ENCODE measurements at regions not wholly inside any gene's neighbourhood (a gene's known extent, or its start where the extent isn't known, plus 50 kb on each side); places are given as distances from the start of the nearest gene placed in this dataset.

GRCh38 chr12:125604976-125605375 is 539.7 kb downstream of the AACS start:
- no peaks in the 10 kb centered on the region for H3K27me3 ChIP-seq (ENCODE audit: control insufficient read depth in 1 of 2, insufficient read depth in 2 of 2, low read length in 2 of 2)
- no peaks in the 10 kb centered on the region for H3K4me1 ChIP-seq (ENCODE audit: control insufficient read depth in 1 of 2, insufficient read depth in 2 of 2, low read length in 2 of 2)
- H3K36me3 ChIP-seq (ENCODE audit: control insufficient read depth in 1 of 2, insufficient read depth in 2 of 2, low read length in 2 of 2): no peaks in the 10 kb centered on the region
- H3K27ac ChIP-seq (ENCODE audit: low read depth, low read length): no peak overlapping the region
- no peak overlapping the region for H3K4me3 ChIP-seq (ENCODE audit: low read depth in 1 of 2, low read length in 2 of 2)
- H3K9me3 ChIP-seq (ENCODE audit: control insufficient read depth in 1 of 2, low read length in 2 of 2): peaks cover 3 to 8% of the 10 kb centered on the region in 2 donors
- no peak overlapping the region for H3K9ac ChIP-seq (ENCODE audit: low read depth in 1 of 2, low read length in 2 of 2)

GRCh38 chr12:125606312-125606711 is 541.1 kb downstream of the AACS start:
- peaks cover 3 to 8% of the 10 kb centered on the region in 2 donors for H3K9me3 ChIP-seq (ENCODE audit: control insufficient read depth in 1 of 2, low read length in 2 of 2)
- H3K27me3 ChIP-seq (ENCODE audit: control insufficient read depth in 1 of 2, insufficient read depth in 2 of 2, low read length in 2 of 2): no peaks in the 10 kb centered on the region
- H3K27ac ChIP-seq (ENCODE audit: low read depth, low read length): no peak overlapping the region
- H3K4me3 ChIP-seq (ENCODE audit: low read depth in 1 of 2, low read length in 2 of 2): no peak overlapping the region
- no peaks in the 10 kb centered on the region for H3K36me3 ChIP-seq (ENCODE audit: control insufficient read depth in 1 of 2, insufficient read depth in 2 of 2, low read length in 2 of 2)
- H3K4me1 ChIP-seq (ENCODE audit: control insufficient read depth in 1 of 2, insufficient read depth in 2 of 2, low read length in 2 of 2): no peaks in the 10 kb centered on the region
- H3K9ac ChIP-seq (ENCODE audit: low read depth in 1 of 2, low read length in 2 of 2): no peak overlapping the region

- H3K9ac ChIP-seq (ENCODE audit: low read depth in 1 of 2, low read length in 2 of 2): no peak overlapping the region
- H3K27me3 ChIP-seq (ENCODE audit: control insufficient read depth in 1 of 2, insufficient read depth in 2 of 2, low read length in 2 of 2): no peaks in the 10 kb centered on the region
- no peak overlapping the region for H3K4me3 ChIP-seq (ENCODE audit: low read depth in 1 of 2, low read length in 2 of 2)
- no peaks in the 10 kb centered on the region for H3K36me3 ChIP-seq (ENCODE audit: control insufficient read depth in 1 of 2, insufficient read depth in 2 of 2, low read length in 2 of 2)
- H3K27ac ChIP-seq (ENCODE audit: low read depth, low read length): no peak overlapping the region
- no peaks in the 10 kb centered on the region for H3K4me1 ChIP-seq (ENCODE audit: control insufficient read depth in 1 of 2, insufficient read depth in 2 of 2, low read length in 2 of 2)
- H3K9me3 ChIP-seq (ENCODE audit: control insufficient read depth in 1 of 2, low read length in 2 of 2): peaks cover 6 to 8% of the 10 kb centered on the region in 2 donors
These were observed 545.1 kb downstream of the AACS start for GRCh38 chr12:125610292-125610691.

- no peaks in the 10 kb centered on the region for H3K36me3 ChIP-seq (ENCODE audit: control insufficient read depth in 1 of 2, insufficient read depth in 2 of 2, low read length in 2 of 2)
- H3K27ac ChIP-seq (ENCODE audit: low read depth, low read length): no peak overlapping the region
- H3K9me3 ChIP-seq (ENCODE audit: control insufficient read depth in 1 of 2, low read length in 2 of 2): peaks cover 6 to 8% of the 10 kb centered on the region in 2 donors
- H3K27me3 ChIP-seq (ENCODE audit: control insufficient read depth in 1 of 2, insufficient read depth in 2 of 2, low read length in 2 of 2): no peaks in the 10 kb centered on the region
- no peak overlapping the region for H3K4me3 ChIP-seq (ENCODE audit: low read depth in 1 of 2, low read length in 2 of 2)
- no peak overlapping the region for H3K9ac ChIP-seq (ENCODE audit: low read depth in 1 of 2, low read length in 2 of 2)
- H3K4me1 ChIP-seq (ENCODE audit: control insufficient read depth in 1 of 2, insufficient read depth in 2 of 2, low read length in 2 of 2): no peaks in the 10 kb centered on the region
These were observed 545.7 kb downstream of the AACS start for GRCh38 chr12:125610971-125611370.

- no peaks in the 10 kb centered on the region for H3K36me3 ChIP-seq (ENCODE audit: control insufficient read depth in 1 of 2, insufficient read depth in 2 of 2, low read length in 2 of 2)
- H3K4me3 ChIP-seq (ENCODE audit: low read depth in 1 of 2, low read length in 2 of 2): no peak overlapping the region
- H3K27ac ChIP-seq (ENCODE audit: low read depth, low read length): no peak overlapping the region
- H3K27me3 ChIP-seq (ENCODE audit: control insufficient read depth in 1 of 2, insufficient read depth in 2 of 2, low read length in 2 of 2): no peaks in the 10 kb centered on the region
- no peaks in the 10 kb centered on the region for H3K4me1 ChIP-seq (ENCODE audit: control insufficient read depth in 1 of 2, insufficient read depth in 2 of 2, low read length in 2 of 2)
- no peak overlapping the region for H3K9ac ChIP-seq (ENCODE audit: low read depth in 1 of 2, low read length in 2 of 2)
- H3K9me3 ChIP-seq (ENCODE audit: control insufficient read depth in 1 of 2, low read length in 2 of 2): peaks cover 0 to 9% of the 10 kb centered on the region in 2 donors
These were observed 548.8 kb downstream of the AACS start for GRCh38 chr12:125614058-125614457.

- Histone ChIP-seq H3K9ac (ENCODE audit: low read depth in 1 of 2, low read length in 2 of 2) (no peak overlapping the region), H3K4me1 (ENCODE audit: control insufficient read depth in 1 of 2, insufficient read depth in 2 of 2, low read length in 2 of 2) (no peaks in the 10 kb centered on the region), H3K27ac (ENCODE audit: low read depth, low read length) (no peak overlapping the region), H3K4me3 (ENCODE audit: low read depth in 1 of 2, low read length in 2 of 2) (no peak overlapping the region), H3K9me3 (ENCODE audit: control insufficient read depth in 1 of 2, low read length in 2 of 2) (peaks cover 0 to 14% of the 10 kb centered on the region in 2 donors), H3K36me3 (ENCODE audit: control insufficient read depth in 1 of 2, insufficient read depth in 2 of 2, low read length in 2 of 2) (no peaks in the 10 kb centered on the region), H3K27me3 (ENCODE audit: control insufficient read depth in 1 of 2, insufficient read depth in 2 of 2, low read length in 2 of 2) (no peaks in the 10 kb centered on the region)
These were observed 554.5 kb downstream of the AACS start for GRCh38 chr12:125619723-125620122.

- Histone ChIP-seq H3K4me1 (ENCODE audit: control insufficient read depth in 1 of 2, insufficient read depth in 2 of 2, low read length in 2 of 2) (no peaks in the 10 kb centered on the region), H3K36me3 (ENCODE audit: control insufficient read depth in 1 of 2, insufficient read depth in 2 of 2, low read length in 2 of 2) (no peaks in the 10 kb centered on the region), H3K9me3 (ENCODE audit: control insufficient read depth in 1 of 2, low read length in 2 of 2) (no peaks in the 10 kb centered on the region), H3K4me3 (ENCODE audit: low read depth in 1 of 2, low read length in 2 of 2) (no peak overlapping the region), H3K9ac (ENCODE audit: low read depth in 1 of 2, low read length in 2 of 2) (no peak overlapping the region), H3K27ac (ENCODE audit: low read depth, low read length) (no peak overlapping the region), H3K27me3 (ENCODE audit: control insufficient read depth in 1 of 2, insufficient read depth in 2 of 2, low read length in 2 of 2) (no peaks in the 10 kb centered on the region)
These were observed 568.5 kb downstream of the AACS start for GRCh38 chr12:125633686-125634085.

GRCh38 chr12:125634813-125635212 is 569.6 kb downstream of the AACS start:
- Histone ChIP-seq H3K4me1 (ENCODE audit: control insufficient read depth in 1 of 2, insufficient read depth in 2 of 2, low read length in 2 of 2) (no peaks in the 10 kb centered on the region), H3K9me3 (ENCODE audit: control insufficient read depth in 1 of 2, low read length in 2 of 2) (peaks cover 0 to 2% of the 10 kb centered on the region in 2 donors), H3K4me3 (ENCODE audit: low read depth in 1 of 2, low read length in 2 of 2) (no peak overlapping the region), H3K36me3 (ENCODE audit: control insufficient read depth in 1 of 2, insufficient read depth in 2 of 2, low read length in 2 of 2) (no peaks in the 10 kb centered on the region), H3K27me3 (ENCODE audit: control insufficient read depth in 1 of 2, insufficient read depth in 2 of 2, low read length in 2 of 2) (no peaks in the 10 kb centered on the region), H3K9ac (ENCODE audit: low read depth in 1 of 2, low read length in 2 of 2) (no peak overlapping the region), H3K27ac (ENCODE audit: low read depth, low read length) (no peak overlapping the region)

GRCh38 chr12:125639826-125640225 is 574.6 kb downstream of the AACS start:
- Histone ChIP-seq H3K4me1 (ENCODE audit: control insufficient read depth in 1 of 2, insufficient read depth in 2 of 2, low read length in 2 of 2) (no peaks in the 10 kb centered on the region), H3K4me3 (ENCODE audit: low read depth in 1 of 2, low read length in 2 of 2) (no peak overlapping the region), H3K27me3 (ENCODE audit: control insufficient read depth in 1 of 2, insufficient read depth in 2 of 2, low read length in 2 of 2) (no peaks in the 10 kb centered on the region), H3K27ac (ENCODE audit: low read depth, low read length) (no peak overlapping the region), H3K9me3 (ENCODE audit: control insufficient read depth in 1 of 2, low read length in 2 of 2) (peaks cover 0 to 6% of the 10 kb centered on the region in 2 donors), H3K9ac (ENCODE audit: low read depth in 1 of 2, low read length in 2 of 2) (no peak overlapping the region), H3K36me3 (ENCODE audit: control insufficient read depth in 1 of 2, insufficient read depth in 2 of 2, low read length in 2 of 2) (no peaks in the 10 kb centered on the region)

- Histone ChIP-seq H3K4me1 (ENCODE audit: control insufficient read depth in 1 of 2, insufficient read depth in 2 of 2, low read length in 2 of 2) (no peaks in the 10 kb centered on the region), H3K27me3 (ENCODE audit: control insufficient read depth in 1 of 2, insufficient read depth in 2 of 2, low read length in 2 of 2) (no peaks in the 10 kb centered on the region), H3K27ac (ENCODE audit: low read depth, low read length) (no peak overlapping the region)
These were observed 577.8 kb downstream of the AACS start for GRCh38 chr12:125643055-125643454.

GRCh38 chr12:125645724-125646123 is 580.5 kb downstream of the AACS start:
- H3K9ac ChIP-seq (ENCODE audit: low read depth in 1 of 2, low read length in 2 of 2): no peak overlapping the region
- H3K9me3 ChIP-seq (ENCODE audit: control insufficient read depth in 1 of 2, low read length in 2 of 2): peaks cover 4 to 12% of the 10 kb centered on the region in 2 donors
- no peak overlapping the region for H3K4me3 ChIP-seq (ENCODE audit: low read depth in 1 of 2, low read length in 2 of 2)
- no peaks in the 10 kb centered on the region for H3K27me3 ChIP-seq (ENCODE audit: control insufficient read depth in 1 of 2, insufficient read depth in 2 of 2, low read length in 2 of 2)
- H3K27ac ChIP-seq (ENCODE audit: low read depth, low read length): no peak overlapping the region
- H3K36me3 ChIP-seq (ENCODE audit: control insufficient read depth in 1 of 2, insufficient read depth in 2 of 2, low read length in 2 of 2): no peaks in the 10 kb centered on the region
- H3K4me1 ChIP-seq (ENCODE audit: control insufficient read depth in 1 of 2, insufficient read depth in 2 of 2, low read length in 2 of 2): no peaks in the 10 kb centered on the region

More at GRCh38 chr12:125643055-125643454, 577.8 kb downstream of the AACS start:
- H3K9ac ChIP-seq (ENCODE audit: low read depth in 1 of 2, low read length in 2 of 2): no peak overlapping the region
- H3K9me3 ChIP-seq (ENCODE audit: control insufficient read depth in 1 of 2, low read length in 2 of 2): peaks cover under 1 to 6% of the 10 kb centered on the region in 2 donors
- no peaks in the 10 kb centered on the region for H3K36me3 ChIP-seq (ENCODE audit: control insufficient read depth in 1 of 2, insufficient read depth in 2 of 2, low read length in 2 of 2)
- H3K4me3 ChIP-seq (ENCODE audit: low read depth in 1 of 2, low read length in 2 of 2): no peak overlapping the region
